GM23338 (cell line): ENCODE measurements at regions not wholly inside any gene's neighbourhood (a gene's known extent, or its start where the extent isn't known, plus 50 kb on each side); places are given as distances from the start of the nearest gene placed in this dataset.

Experiments
- CREB1 ChIP-seq: fragments of 250-450 bp; sonication (Bioruptor Pico); IDR thresholded peaks from 2 replicates; pipeline ENCODE4 v1.5.0; 2020; ENCODE audit warnings: low read depth, mild to moderate bottlenecking, moderate library complexity
- EZH2 ChIP-seq: fragments of 200-600 bp; sonication (generic); IDR thresholded peaks from one replicate; pipeline ENCODE4 v1.8.0; 2017; ENCODE audit warnings: antibody characterized with exemption, mild to moderate bottlenecking, low read depth; ENCODE audit not compliant: unreplicated experiment
- EZH2phosphoT487 ChIP-seq: fragments of 200-600 bp; sonication (generic); IDR thresholded peaks from one replicate; pipeline ENCODE4 v1.8.1; 2018; ENCODE audit warnings: antibody characterized with exemption; ENCODE audit not compliant: unreplicated experiment
- JUNB ChIP-seq: IDR thresholded peaks from one replicate; pipeline ENCODE4 v1.6.1; 2016; ENCODE audit warnings: antibody characterized with exemption; ENCODE audit not compliant: unreplicated experiment
- POLR2AphosphoS5 ChIP-seq: IDR thresholded peaks from 2 replicates; pipeline ENCODE4 v1.6.1; 2016; ENCODE audit warnings: antibody characterized with exemption, low read depth
- ZNF114 ChIP-seq: fragments of 250-450 bp; sonication (Bioruptor Pico); IDR thresholded peaks from 2 replicates; pipeline ENCODE4 v1.5.0; 2020; ENCODE audit warnings: mild to moderate bottlenecking, moderate library complexity
- TF ChIP-seq, protein P1 (sequence below), 2 experiments: fragments of 200-600 bp in 1 of 2; sonication (generic) in 1 of 2; conservative IDR thresholded peaks; 2 replicates each; pipeline versions ENCODE4 v1.5.1 to v1.6.1; 2016 to 2017; ENCODE audit warnings: antibody characterized with exemption in 2 of 2, low read depth in 2 of 2, mild to moderate bottlenecking in 2 of 2, moderate library complexity in 1 of 2

DNA sequence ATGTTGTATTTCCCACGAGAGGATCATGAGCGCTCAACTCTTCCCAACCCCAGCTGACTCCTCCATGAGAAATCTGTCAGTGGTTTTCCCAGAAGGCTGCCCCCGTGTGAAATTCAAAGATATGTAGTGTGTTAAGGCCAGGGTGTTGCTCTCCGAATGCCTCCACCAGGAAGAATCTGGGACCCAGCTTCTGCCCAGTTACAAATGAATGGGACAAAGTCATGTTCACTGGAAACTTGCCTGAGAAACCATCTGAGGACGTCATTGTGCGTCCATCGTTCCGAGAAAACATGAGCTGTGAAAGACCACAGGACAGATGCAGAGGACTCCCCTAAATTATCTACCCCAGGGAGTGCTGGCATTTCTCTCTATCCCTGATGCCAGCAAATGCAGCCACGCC is 86.0 kb downstream of the AIPL1 start:
- TF ChIP-seq, protein P1, sequence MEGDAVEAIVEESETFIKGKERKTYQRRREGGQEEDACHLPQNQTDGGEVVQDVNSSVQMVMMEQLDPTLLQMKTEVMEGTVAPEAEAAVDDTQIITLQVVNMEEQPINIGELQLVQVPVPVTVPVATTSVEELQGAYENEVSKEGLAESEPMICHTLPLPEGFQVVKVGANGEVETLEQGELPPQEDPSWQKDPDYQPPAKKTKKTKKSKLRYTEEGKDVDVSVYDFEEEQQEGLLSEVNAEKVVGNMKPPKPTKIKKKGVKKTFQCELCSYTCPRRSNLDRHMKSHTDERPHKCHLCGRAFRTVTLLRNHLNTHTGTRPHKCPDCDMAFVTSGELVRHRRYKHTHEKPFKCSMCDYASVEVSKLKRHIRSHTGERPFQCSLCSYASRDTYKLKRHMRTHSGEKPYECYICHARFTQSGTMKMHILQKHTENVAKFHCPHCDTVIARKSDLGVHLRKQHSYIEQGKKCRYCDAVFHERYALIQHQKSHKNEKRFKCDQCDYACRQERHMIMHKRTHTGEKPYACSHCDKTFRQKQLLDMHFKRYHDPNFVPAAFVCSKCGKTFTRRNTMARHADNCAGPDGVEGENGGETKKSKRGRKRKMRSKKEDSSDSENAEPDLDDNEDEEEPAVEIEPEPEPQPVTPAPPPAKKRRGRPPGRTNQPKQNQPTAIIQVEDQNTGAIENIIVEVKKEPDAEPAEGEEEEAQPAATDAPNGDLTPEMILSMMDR (conservative IDR thresholded peaks at IDR 0.05; ENCODE audit: low read depth in 2 of 2), result no peak
- no peak for TF ChIP-seq JUNB
- no peak for TF ChIP-seq EZH2
- no peak for TF ChIP-seq ZNF114 (CRISPR knock-in tag)
- no peak for TF ChIP-seq EZH2phosphoT487
- TF ChIP-seq CREB1 (CRISPR knock-in tag), result no peak
- no peak for TF ChIP-seq POLR2AphosphoS5
